Coronary artery (tissue), 2 donors: ENCODE measurements at regions not wholly inside any gene's neighbourhood (a gene's known extent, or its start where the extent isn't known, plus 50 kb on each side); places are given as distances from the start of the nearest gene placed in this dataset.

Source experiments
- DNase-seq: peaks from one replicate; pipeline ENCODE4 v3.0.0-alpha.2; 2017; ENCODE audit warnings: low spot score
- H3K27ac ChIP-seq, 2 donors: fragments of 200-600 bp; sonication (generic); one replicate each; pipeline ENCODE4 v1.5.1; 2016 to 2019
- H3K4me3 ChIP-seq: fragments of 200-600 bp; sonication (generic); 2 replicates; pipeline ENCODE4 v1.5.1; 2016; ENCODE audit warnings: mild to moderate bottlenecking, moderate library complexity
- CTCF ChIP-seq: fragments of 200-600 bp; sonication (generic); IDR thresholded peaks from one replicate; pipeline ENCODE4 v1.5.1; 2019; ENCODE audit warnings: antibody characterized with exemption

- DNase-seq: no peak
- no peak for TF ChIP-seq CTCF
- H3K4me3 ChIP-seq: no peak overlapping the region
- H3K27ac ChIP-seq: no peak overlapping the region
Measured at GRCh38 chr1:87586501-87586900, 257.8 kb downstream of the LMO4 start.

GRCh38 chr1:87588495-87588894 lies 259.8 kb downstream of the LMO4 start:
- Histone ChIP-seq H3K27ac (no peak overlapping the region), H3K4me3 (no peak overlapping the region)
- TF ChIP-seq CTCF: no peak
- DNase-seq: no peak

- no peak for TF ChIP-seq CTCF
- H3K27ac ChIP-seq: no peak overlapping the region
Measured at GRCh38 chr1:87591492-87591891, 262.8 kb downstream of the LMO4 start.

GRCh38 chr1:87592156-87592555 lies 263.5 kb downstream of the LMO4 start:
- no peak overlapping the region for H3K27ac ChIP-seq
- H3K4me3 ChIP-seq: no peak overlapping the region
- DNase-seq: no peak
- TF ChIP-seq CTCF: no peak

More at GRCh38 chr1:87591492-87591891, 262.8 kb downstream of the LMO4 start:
- no peak overlapping the region for H3K4me3 ChIP-seq
- no peak for DNase-seq

- Histone ChIP-seq H3K4me3 (no peak overlapping the region), H3K27ac (no peak overlapping the region)
- DNase-seq: no peak
- TF ChIP-seq CTCF: no peak
Measured at GRCh38 chr1:87594736-87595383, 266.2 kb downstream of the LMO4 start.

- no peak overlapping the region for H3K27ac ChIP-seq
- DNase-seq: no peak
- H3K4me3 ChIP-seq: no peak overlapping the region
- TF ChIP-seq CTCF: no peak
Measured at GRCh38 chr1:87595384-87595781, 266.7 kb downstream of the LMO4 start.

- no peak overlapping the region for H3K4me3 ChIP-seq
- no peak for TF ChIP-seq CTCF
- DNase-seq: no peak
- no peak overlapping the region for H3K27ac ChIP-seq
Measured at GRCh38 chr1:87598429-87598828, 269.7 kb downstream of the LMO4 start.
